ENCODE measurements at regions not wholly inside any gene's neighbourhood (a gene's known extent, or its start where the extent isn't known, plus 50 kb on each side); places are given as distances from the start of the nearest gene placed in this dataset.

GRCh38 chr16:79723583-79724168, 123.1 kb upstream of the MAF start:
- DNase-seq, result no peak

- no peak for DNase-seq
These were observed 120.7 kb upstream of the MAF start for GRCh38 chr16:79721270-79721669.

GRCh38 chr16:79717333-79718137, 117.0 kb upstream of the MAF start:
- DNase-seq, result no peak

- no peak for DNase-seq
These were observed 116.3 kb upstream of the MAF start for GRCh38 chr16:79716645-79717332.

- DNase-seq, result no peak
These were observed 114.5 kb upstream of the MAF start for GRCh38 chr16:79715061-79715460.

- no peak for DNase-seq
These were observed 113.9 kb upstream of the MAF start for GRCh38 chr16:79714440-79714839.

- DNase-seq, result no peak
These were observed 113.2 kb upstream of the MAF start for GRCh38 chr16:79713609-79714309.

- no peak for DNase-seq
These were observed 111.7 kb upstream of the MAF start for GRCh38 chr16:79712276-79712675.

GRCh38 chr16:79707876-79708275, 107.3 kb upstream of the MAF start:
- DNase-seq, result no peak

GRCh38 chr16:79703066-79703465, 102.5 kb upstream of the MAF start:
- DNase-seq, result no peak

GRCh38 chr16:79698341-79698753, 97.8 kb upstream of the MAF start:
- no peak for DNase-seq

- no peak for DNase-seq
These were observed 97.1 kb upstream of the MAF start for GRCh38 chr16:79697562-79698112.

GRCh38 chr16:79691007-79691406, 90.5 kb upstream of the MAF start:
- no peak for DNase-seq

- no peak for DNase-seq
These were observed 89.6 kb upstream of the MAF start for GRCh38 chr16:79690159-79690558.

- DNase-seq, result no peak
These were observed 87.0 kb upstream of the MAF start for GRCh38 chr16:79687249-79688130.

GRCh38 chr16:79685871-79686270, 85.3 kb upstream of the MAF start:
- DNase-seq, result no peak

- DNase-seq, result no peak
These were observed 78.8 kb upstream of the MAF start for GRCh38 chr16:79679334-79679733.

GRCh38 chr16:79677799-79678530, 77.4 kb upstream of the MAF start:
- no peak for DNase-seq

- DNase-seq, result no peak
These were observed 73.1 kb upstream of the MAF start for GRCh38 chr16:79673635-79674034.

- DNase-seq, result no peak
These were observed 72.0 kb upstream of the MAF start for GRCh38 chr16:79672524-79672923.

- DNase-seq, result no peak
These were observed 68.0 kb upstream of the MAF start for GRCh38 chr16:79668502-79668901.
